ENCODE measurements at regions not wholly inside any gene's neighbourhood (a gene's known extent, or its start where the extent isn't known, plus 50 kb on each side); places are given as distances from the start of the nearest gene placed in this dataset.
"Not testable (repeated sequence)": the region's sequence is repeated elsewhere in the genome, so short reads cannot be mapped to it uniquely, and the experiment has no call there.

DNA sequence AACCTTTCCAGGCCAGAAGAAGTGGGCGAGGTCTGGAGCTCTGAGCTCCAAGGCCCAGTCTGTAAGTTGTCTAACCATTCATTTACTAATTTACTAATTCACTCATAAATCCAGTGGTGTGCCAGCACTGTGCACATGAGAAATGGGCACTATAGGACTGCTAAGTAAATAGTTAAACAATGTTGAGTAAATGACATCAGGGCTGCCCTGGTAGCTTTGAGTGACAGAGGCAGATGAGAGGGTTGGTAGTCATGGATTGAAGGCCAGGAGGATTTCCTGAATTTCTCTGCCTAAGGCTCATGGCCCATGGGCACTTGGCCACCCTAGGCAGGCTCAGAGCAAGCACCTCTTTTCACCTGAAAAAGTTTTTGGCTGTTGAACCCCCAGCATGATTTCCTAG is 216.9 kb upstream of the RXFP2 start:
- no peak for DNase-seq

DNA sequence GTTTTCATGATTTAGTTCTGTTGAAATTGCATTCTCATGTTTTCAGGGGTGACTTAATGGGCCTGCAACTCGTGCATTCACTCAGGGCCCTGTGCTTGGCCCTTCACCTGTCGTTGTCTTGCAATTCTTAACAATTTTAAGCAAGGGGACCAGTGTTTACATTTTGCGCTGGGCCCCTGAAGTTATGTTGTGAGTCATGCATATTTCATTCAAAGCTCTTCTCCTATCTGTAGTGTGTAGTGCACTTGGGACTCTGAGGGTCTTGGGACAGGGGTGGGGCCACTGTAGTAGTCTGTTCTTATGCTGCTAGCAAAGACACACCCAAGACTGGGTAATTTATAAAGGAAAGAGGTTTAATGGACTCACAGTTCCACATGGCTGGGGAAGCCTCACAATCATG is 211.2 kb upstream of the RXFP2 start:
- no peak for DNase-seq

DNA sequence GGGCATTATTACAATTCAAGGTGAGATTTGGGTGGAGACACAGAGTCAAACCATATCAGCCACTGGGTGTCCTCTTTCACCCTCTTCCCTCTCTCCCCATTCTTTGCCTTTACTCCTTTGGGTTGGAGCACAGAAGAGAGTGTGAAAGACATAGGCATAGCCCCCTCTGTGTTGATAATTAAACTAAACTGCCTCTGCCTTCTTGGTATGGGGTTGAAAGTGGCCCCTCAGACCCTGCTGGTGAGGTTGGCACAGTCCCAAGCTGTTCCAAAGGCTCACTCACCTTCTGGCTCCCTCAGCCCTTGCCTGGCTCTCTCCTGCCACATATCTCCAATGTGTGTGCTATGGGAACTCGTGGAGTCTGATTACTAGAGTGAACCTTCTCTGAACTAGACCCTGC is 210.6 kb upstream of the RXFP2 start:
- no peak for DNase-seq

DNA sequence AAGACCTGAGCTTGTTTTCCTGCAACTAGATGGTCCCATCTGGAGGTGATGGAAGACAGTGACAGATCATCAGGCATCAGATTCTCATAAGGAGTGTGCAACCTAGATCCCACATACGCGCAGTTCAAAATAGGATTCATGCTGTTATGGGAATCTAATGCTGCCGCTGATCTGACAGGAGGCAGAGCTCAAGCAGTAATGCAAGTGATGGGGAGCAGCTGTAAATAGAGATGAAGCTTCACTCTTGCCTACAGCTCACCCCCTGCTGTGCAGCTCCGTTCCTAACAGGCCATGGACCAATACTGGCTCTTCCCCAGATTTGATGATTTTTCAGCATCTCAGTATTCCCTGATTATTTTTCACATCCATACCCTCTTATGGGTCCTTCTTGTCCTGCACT is 208.4 kb upstream of the RXFP2 start:
- no peak for DNase-seq

DNA sequence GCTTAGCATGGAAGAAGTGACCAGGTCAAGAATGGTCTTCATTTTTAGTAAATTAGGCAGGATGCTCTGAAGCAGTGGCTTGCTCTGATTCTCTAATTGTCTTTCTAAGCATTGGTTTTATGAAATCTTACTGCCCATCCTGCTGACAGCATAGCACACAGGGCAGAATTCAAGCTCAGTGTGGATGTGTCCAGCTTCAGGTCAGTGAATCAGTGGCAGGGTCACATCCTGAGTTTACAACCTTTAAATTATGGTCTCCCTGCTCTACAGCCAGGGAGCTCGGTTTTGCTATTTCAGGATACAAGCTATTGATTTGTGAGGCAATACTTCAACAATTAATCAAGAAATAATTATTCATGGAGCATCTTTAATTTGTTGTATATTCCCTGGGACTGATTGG is 202.3 kb upstream of the RXFP2 start:
- no peak for DNase-seq

GRCh38 chr13:31538067-31539042 is 201.0 kb upstream of the RXFP2 start:
- no peak for DNase-seq

- no peak for DNase-seq
These were observed 199.0 kb upstream of the RXFP2 start for GRCh38 chr13:31540281-31540680.

GRCh38 chr13:31543190-31543589 is 196.1 kb upstream of the RXFP2 start:
- no peak for DNase-seq

DNA sequence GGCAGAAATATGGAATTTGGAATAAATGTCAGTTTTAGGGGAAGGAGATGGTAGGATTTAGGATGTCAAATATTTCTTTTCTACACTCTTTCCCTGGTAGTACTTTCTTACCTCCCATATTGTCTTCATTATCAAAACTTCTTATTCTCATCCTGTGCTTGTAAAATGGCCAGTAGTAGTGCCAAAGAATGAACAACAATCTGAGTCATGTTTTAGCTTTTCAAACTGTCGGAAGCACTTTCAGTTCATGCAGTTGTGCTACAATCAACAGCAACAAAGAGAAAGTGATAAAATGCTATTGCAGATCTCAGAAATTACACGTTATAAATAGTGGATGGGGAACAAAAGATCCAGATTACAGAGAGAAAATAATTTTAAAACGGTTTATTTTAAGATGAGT is 193.7 kb upstream of the RXFP2 start:
- no peak for DNase-seq

DNA sequence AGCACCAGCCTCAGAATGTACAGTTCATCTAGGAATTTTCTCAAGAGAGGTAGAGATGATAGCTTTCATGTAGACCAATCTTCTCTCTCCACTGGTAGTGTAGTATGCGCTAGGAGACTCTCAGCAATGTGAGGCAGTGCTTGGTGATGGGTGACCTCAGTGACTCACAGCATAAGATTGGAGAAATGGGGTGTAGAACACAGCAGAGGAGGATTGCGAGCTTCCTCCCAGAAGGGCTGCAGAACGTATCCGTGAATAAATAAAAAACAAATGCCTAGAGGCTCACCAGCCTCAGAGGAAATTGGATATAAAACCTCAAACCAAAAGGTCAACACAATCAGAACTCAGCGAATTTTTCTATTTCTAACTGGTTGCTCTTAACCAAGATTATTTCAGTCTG is 182.9 kb upstream of the RXFP2 start:
- no peak for DNase-seq

DNA sequence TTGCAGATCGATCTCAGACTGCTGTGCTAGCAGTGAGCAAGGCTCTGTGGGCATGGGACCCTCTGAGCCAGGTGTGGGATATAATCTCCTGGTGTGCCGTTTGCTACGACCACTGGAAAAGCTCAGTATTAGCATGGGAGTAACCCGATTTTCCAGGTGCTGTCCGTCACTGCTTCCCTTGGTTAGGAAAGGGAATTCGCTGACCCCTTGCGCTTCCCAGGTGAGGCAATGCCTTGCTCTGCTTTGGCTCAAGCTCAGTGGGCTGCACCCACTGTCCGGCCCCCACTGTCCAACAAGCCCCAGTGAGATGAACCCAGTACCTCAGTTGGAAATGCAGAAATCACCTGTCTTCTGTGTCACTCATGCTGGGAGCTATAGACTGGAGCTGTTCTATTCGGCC is 155.1 kb upstream of the RXFP2 start:
- DNase-seq = not testable (repeated sequence)

- DNase-seq = no peak
These were observed 151.5 kb upstream of the RXFP2 start for GRCh38 chr13:31587698-31588266.

DNA sequence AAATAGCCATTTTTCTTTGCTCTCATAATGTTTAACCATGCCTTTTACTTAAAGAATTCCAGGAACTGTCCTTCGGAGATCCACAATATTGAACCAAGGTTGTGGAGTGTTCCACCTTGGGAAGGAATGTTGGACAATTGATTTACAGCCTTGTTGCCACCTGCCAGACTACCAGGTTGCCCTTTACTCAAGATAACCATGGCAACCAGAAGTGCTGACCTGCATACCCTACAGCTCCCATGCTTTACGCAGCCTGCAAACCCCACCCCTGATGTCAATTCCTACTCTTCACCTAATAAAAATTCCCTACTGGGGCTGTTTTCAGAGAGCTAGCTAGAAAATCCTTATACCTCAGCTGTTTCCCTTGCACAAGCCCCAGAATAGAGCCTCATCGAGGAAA is 151.0 kb upstream of the RXFP2 start:
- DNase-seq = no peak

GRCh38 chr13:31588893-31589292 is 150.4 kb upstream of the RXFP2 start:
- no peak for DNase-seq

DNA sequence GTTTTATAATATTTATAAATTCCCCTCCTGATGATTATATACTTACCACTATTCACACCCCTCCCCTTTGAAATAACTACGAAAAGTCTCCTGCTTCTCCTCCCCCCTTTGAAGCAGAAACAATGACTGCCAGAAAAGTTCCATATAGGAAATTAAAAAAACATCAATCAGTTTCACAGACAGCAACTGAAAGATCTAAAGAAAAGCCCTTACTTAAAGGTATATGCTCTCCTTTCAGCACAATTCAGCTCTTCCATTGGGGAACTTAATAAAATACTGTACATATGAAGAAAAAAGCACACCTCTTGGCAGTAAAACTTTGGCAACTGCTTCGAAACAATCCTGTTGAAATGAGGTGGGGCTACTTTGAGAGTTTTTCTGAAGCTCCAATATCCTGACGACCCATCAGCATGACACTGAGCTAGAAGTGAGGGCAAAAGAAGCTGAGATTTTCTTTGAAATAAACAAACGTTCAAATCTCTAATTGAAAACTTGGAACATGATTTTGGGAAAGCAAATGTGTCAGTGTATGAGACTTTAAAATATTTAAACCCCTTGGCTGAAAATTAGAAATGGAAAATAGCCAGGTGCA is 147.6 kb upstream of the RXFP2 start:
- no peak for DNase-seq

GRCh38 chr13:31594056-31594455 is 145.3 kb upstream of the RXFP2 start:
- DNase-seq = no peak

DNA sequence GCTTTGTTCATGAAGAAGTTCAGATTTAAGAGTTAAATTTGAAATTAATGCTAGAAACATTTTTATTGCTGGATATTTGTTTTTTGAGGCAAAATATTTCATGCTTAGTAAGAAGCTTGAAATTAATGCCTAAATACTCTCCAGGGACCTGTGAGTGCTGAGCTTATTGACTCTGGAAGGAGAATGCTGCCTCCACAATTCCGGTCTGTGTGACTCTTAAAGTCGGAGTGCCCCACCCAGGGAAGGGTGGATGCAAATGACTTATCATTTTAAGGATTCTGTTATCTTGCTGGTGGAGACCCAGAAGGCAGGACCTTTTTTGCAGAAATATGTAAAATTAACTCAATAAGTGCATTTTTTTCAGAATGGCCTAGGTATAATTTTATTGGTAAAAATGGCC is 143.8 kb upstream of the RXFP2 start:
- DNase-seq = no peak

DNA sequence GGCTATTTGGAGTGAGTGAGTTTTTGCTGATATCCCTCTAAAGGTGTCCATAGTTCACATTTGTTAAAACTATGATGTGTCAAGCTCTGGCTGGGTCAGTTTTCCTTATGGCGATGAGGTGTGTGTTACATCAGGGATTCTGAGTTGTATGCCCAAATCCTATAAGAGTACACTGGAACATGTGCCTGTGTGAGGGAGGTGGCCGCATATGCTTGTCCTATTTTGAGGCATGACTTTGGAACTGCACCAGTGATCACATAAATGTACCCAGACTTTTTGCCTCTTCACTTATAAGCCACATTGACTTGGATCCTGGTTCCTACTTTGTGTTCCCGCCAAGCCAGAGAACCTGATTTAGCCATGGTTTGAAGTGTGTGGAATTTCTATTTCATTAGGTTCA is 140.3 kb upstream of the RXFP2 start:
- DNase-seq = no peak

- no peak for DNase-seq
These were observed 134.1 kb upstream of the RXFP2 start for GRCh38 chr13:31605076-31605860.

DNA sequence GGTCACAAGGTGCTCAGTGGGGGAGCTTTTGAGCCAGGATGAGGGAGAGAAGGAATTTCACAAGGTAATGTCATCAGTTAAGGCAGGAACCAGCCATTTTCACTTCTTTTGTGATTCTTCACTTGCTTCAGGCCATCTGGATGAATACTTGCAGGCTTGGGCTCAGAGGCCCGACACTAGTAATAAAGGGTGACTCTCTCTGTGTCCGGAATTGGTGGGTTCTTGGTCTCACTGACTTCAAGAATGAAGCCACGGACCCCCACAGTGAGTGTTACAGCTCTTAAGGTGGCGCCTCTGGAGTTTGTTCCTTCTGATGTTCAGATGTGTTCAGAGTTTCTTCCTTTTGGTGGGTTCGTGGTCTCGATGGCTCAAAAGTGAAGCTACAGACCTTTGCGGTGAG is 131.8 kb upstream of the RXFP2 start:
- DNase-seq = not testable (repeated sequence)

DNA sequence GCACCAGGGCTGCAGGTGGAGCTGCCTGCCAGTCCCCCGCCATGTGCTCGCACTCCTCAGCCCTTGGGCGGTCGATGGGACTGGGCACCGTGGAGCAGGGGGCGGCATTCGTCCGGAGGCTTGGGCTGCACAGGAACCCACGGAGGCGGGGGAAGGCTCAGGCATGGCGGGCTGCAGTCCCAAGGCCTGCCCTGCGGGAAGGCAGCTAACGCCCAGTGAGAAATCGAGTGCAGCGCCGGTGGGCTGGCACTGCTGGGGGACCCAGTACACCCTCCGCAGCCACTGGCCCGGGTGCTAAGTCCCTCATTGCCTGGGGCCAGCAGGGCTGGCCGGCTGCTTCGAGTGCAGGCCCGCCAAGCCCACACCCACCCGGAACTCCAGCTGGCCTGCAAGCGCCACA is 130.5 kb upstream of the RXFP2 start:
- DNase-seq = not testable (repeated sequence)

- no peak for DNase-seq
These were observed 128.9 kb upstream of the RXFP2 start for GRCh38 chr13:31610270-31610998.

DNA sequence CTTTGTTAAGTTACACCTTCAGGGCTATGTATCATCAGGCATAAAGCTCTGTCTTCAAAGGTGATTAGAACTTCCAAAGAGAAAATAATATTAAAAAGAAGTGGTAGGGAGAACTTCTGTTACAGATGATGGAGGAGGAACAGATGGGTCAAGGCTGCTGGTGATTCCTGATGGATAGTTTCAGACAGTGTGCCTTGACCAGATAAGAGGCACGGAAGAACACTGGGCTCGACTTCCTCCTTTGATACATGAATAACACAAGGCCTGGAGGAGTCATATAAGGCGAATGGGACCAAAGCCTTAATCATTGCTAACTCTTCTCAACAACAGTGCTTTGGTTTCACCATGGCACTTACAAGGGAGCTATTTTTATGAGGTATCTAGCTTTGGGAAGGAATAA is 128.1 kb upstream of the RXFP2 start:
- no peak for DNase-seq
